NB4 (cell line): ENCODE measurements at regions not wholly inside any gene's neighbourhood (a gene's known extent, or its start where the extent isn't known, plus 50 kb on each side); places are given as distances from the start of the nearest gene placed in this dataset.

ENCODE experiments used
- CTCF ChIP-seq: IDR thresholded peaks from one replicate; pipeline ENCODE4 v1.5.1; 2012; ENCODE audit warnings: low read depth, low read length
- MAX ChIP-seq: IDR thresholded peaks from 2 replicates; pipeline ENCODE4 v1.6.1; 2011; ENCODE audit warnings: low read depth, low read length
- MYC ChIP-seq: IDR thresholded peaks from 2 replicates; pipeline ENCODE4 v1.6.1; 2011; ENCODE audit warnings: low read depth, low read length
- POLR2A ChIP-seq: IDR thresholded peaks from 2 replicates; pipeline ENCODE4 v1.6.1; 2011; ENCODE audit warnings: mild to moderate bottlenecking; ENCODE audit not compliant: insufficient read length; ENCODE audit errors: extremely low read depth

- TF ChIP-seq CTCF (no peak), MAX (no peak), MYC (no peak), POLR2A (no peak)
These were observed 338.7 kb upstream of the IRX4 start for GRCh38 chr5:2221450-2221849.
